Fibroblast of lung (primary cell): ENCODE measurements at regions not wholly inside any gene's neighbourhood (a gene's known extent, or its start where the extent isn't known, plus 50 kb on each side); places are given as distances from the start of the nearest gene placed in this dataset.

Experiments used
- CTCF ChIP-seq, 2 donors: IDR thresholded peaks in 1 of 2; conservative IDR thresholded peaks in 1 of 2; 1 replicate in 1 of 2; 2 replicates in 1 of 2; pipeline ENCODE4 v1.5.1; 2011 to 2012; ENCODE audit warnings: low read length in 2 of 2, control low read depth in 1 of 2, inconsistent platforms in 1 of 2, low read depth in 1 of 2, mild to moderate bottlenecking in 1 of 2
- EZH2 ChIP-seq: IDR thresholded peaks from 2 replicates; pipeline ENCODE4 v1.5.1; 2012; ENCODE audit warnings: low read length, control low read depth, mild to moderate bottlenecking; ENCODE audit errors: missing control alignments

- no peak for TF ChIP-seq CTCF (conservative IDR thresholded peaks at IDR 0.05 in 1 of 2, IDR thresholded peaks at IDR 0.05 in 1 of 2; ENCODE audit: low read depth in 1 of 2, low read length in 2 of 2)
- TF ChIP-seq EZH2, result no peak
Measured at GRCh38 chr17:69654981-69655855, 240.7 kb downstream of the MAP2K6 start.
